Suprapubic skin (tissue), 3 donors: ENCODE measurements at regions not wholly inside any gene's neighbourhood (a gene's known extent, or its start where the extent isn't known, plus 50 kb on each side); places are given as distances from the start of the nearest gene placed in this dataset.

Experiments
- EP300 ChIP-seq: sonication (generic); formaldehyde crosslinking; IDR thresholded peaks from one replicate; pipeline ENCODE4 v1.6.1; 2017; ENCODE audit warnings: antibody characterized with exemption
- POLR2A ChIP-seq, 2 donors: fragments of 450-650 bp; IDR thresholded peaks; one replicate each; pipeline ENCODE4 v1.6.1; 2017; ENCODE audit warnings: antibody characterized with exemption in 2 of 2, mild to moderate bottlenecking in 2 of 2, moderate library complexity in 2 of 2
- TF ChIP-seq, protein P1 (sequence below), 2 donors: fragments of 200-600 bp in 1 of 2; fragments of 450-650 bp in 1 of 2; sonication (generic) in 1 of 2; IDR thresholded peaks; one replicate each; pipeline ENCODE4 v1.5.1; 2016 to 2019; ENCODE audit warnings: antibody characterized with exemption in 2 of 2, mild to moderate bottlenecking in 1 of 2, moderate library complexity in 1 of 2

- TF ChIP-seq EP300: no peak
- no peak for TF ChIP-seq POLR2A (IDR thresholded peaks at IDR 0.05)
- TF ChIP-seq, protein P1, sequence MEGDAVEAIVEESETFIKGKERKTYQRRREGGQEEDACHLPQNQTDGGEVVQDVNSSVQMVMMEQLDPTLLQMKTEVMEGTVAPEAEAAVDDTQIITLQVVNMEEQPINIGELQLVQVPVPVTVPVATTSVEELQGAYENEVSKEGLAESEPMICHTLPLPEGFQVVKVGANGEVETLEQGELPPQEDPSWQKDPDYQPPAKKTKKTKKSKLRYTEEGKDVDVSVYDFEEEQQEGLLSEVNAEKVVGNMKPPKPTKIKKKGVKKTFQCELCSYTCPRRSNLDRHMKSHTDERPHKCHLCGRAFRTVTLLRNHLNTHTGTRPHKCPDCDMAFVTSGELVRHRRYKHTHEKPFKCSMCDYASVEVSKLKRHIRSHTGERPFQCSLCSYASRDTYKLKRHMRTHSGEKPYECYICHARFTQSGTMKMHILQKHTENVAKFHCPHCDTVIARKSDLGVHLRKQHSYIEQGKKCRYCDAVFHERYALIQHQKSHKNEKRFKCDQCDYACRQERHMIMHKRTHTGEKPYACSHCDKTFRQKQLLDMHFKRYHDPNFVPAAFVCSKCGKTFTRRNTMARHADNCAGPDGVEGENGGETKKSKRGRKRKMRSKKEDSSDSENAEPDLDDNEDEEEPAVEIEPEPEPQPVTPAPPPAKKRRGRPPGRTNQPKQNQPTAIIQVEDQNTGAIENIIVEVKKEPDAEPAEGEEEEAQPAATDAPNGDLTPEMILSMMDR (IDR thresholded peaks at IDR 0.05): no peak
These were observed 157.5 kb downstream of the PIK3R1 start for GRCh38 chr5:68373050-68373449.
